ENCODE measurements at regions not wholly inside any gene's neighbourhood (a gene's known extent, or its start where the extent isn't known, plus 50 kb on each side); places are given as distances from the start of the nearest gene placed in this dataset.

DNA sequence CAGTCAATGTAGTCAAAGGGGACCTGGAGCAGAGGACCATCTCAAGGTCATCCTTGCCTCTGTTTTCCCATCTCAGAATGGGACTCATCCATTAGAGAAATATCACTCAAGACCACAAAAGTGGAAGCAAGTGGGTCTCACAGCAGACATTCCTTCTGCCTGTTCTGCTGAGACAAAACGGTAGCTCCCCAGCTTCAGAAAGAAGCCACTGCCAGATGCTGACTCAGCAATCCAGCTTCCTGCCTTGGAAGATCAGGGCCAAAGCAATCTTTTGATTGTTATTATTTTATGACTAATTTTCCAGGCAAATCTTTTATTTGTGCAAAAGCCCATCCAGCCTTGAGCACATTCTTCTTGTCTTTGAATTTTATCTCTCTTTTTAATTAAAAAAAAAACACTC lies 86.8 kb downstream of the CCT6B start:
- Histone ChIP-seq H3K9ac (no peak overlapping the region), H4K20me1 (ENCODE audit: insufficient read depth) (no peaks in the 10 kb centered on the region), H3F3A (ENCODE audit: insufficient read depth) (no peaks in the 10 kb centered on the region), H3K4me1 (ENCODE audit: insufficient read depth) (no peaks in the 10 kb centered on the region), H3K36me3 (ENCODE audit: low read depth) (no peaks in the 10 kb centered on the region), H3K27me3 (replicated peaks; ENCODE audit: insufficient read depth) (no peaks in the 10 kb centered on the region; the same call in 1 of the 2 replicates), H3K79me2 (ENCODE audit: insufficient read depth) (no peaks in the 10 kb centered on the region), H3K9me2 (ENCODE audit: insufficient read depth) (no peaks in the 10 kb centered on the region), H3K4me2 (ENCODE audit: unreplicated experiment) (no peak overlapping the region), H2AFZ (no peak overlapping the region), H3K9me3 (ENCODE audit: low read depth) (no peaks in the 10 kb centered on the region), H3K4me3 (no peak overlapping the region), H3K27ac (no peak overlapping the region)
- TF ChIP-seq EZH2phosphoT487 (IDR thresholded peaks at IDR 0.05; ENCODE audit: insufficient read depth, low read depth) (no peak), EZH2 (IDR thresholded peaks at IDR 0.05; ENCODE audit: insufficient read depth, poor library complexity, severe bottlenecking) (no peak)
- in situ Hi-C loops (cut with MboI): no loop called here
- DNase-seq: no peak
- WGBS, 2 experiments (ENCODE audit: low coverage in 1 of 2, low lambda C conversion rate in 2 of 2, missing lambda C conversion rate in 2 of 2): 5 to 8% methylated on average over 1 of the region's 1 CpG

DNA sequence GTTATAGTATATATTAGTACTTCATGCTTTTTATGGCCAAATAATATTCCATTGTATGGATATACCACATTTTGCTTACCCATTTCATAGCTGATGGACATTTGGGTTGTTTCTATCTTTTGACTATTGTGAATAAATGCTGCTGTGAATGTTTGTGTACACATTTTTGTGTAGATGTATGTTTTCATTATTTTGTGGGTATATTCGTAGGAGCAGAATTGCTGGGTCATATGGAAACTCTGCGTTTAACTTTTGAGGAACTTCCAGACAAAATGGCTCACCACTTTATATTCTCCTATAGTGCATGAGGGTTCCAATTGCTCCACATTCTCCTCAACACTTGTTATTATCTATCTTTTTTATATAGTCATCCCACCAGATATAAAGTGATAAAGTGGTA lies 88.6 kb downstream of the CCT6B start:
- Histone ChIP-seq H3K27me3 (replicated peaks; ENCODE audit: insufficient read depth) (no peaks in the 10 kb centered on the region), H3K27ac (no peak overlapping the region), H3K4me2 (ENCODE audit: unreplicated experiment) (no peak overlapping the region), H3K9ac (no peak overlapping the region), H2AFZ (no peak overlapping the region), H3K4me3 (no peak overlapping the region), H3K79me2 (ENCODE audit: insufficient read depth) (no peaks in the 10 kb centered on the region), H3F3A (ENCODE audit: insufficient read depth) (no peaks in the 10 kb centered on the region), H3K9me3 (ENCODE audit: low read depth) (no peaks in the 10 kb centered on the region), H3K9me2 (ENCODE audit: insufficient read depth) (no peaks in the 10 kb centered on the region), H3K36me3 (ENCODE audit: low read depth) (no peaks in the 10 kb centered on the region), H4K20me1 (ENCODE audit: insufficient read depth) (no peaks in the 10 kb centered on the region), H3K4me1 (ENCODE audit: insufficient read depth) (no peaks in the 10 kb centered on the region)
- TF ChIP-seq EZH2phosphoT487 (IDR thresholded peaks at IDR 0.05; ENCODE audit: insufficient read depth, low read depth) (no peak), EZH2 (IDR thresholded peaks at IDR 0.05; ENCODE audit: insufficient read depth, poor library complexity, severe bottlenecking) (no peak)
- in situ Hi-C loops (cut with MboI): no loop called here
- DNase-seq: no peak
- WGBS, 2 experiments (ENCODE audit: low coverage in 1 of 2, low lambda C conversion rate in 2 of 2, missing lambda C conversion rate in 2 of 2): 44 to 63% methylated on average over 2 of the region's 2 CpGs

DNA sequence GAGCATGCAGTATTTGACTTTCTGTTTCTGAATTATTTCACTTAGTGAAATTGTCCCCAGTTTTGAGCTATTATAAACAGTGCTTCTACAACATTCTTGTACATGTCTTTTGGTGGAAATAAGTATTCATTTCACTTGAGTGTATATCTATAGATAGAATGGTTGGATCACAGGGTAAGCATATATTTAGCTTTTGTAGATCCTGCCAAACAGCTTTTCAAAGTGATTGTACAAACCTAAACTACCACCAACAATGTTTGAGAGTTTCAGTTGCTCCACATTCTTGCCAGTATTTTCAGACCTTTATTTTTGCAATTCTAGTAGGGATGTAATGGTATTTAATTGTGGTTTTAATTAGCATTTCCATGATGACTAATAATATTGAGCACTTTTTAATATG lies 91.6 kb downstream of the CCT6B start:
- in situ Hi-C loops (cut with MboI): no loop called here

DNA sequence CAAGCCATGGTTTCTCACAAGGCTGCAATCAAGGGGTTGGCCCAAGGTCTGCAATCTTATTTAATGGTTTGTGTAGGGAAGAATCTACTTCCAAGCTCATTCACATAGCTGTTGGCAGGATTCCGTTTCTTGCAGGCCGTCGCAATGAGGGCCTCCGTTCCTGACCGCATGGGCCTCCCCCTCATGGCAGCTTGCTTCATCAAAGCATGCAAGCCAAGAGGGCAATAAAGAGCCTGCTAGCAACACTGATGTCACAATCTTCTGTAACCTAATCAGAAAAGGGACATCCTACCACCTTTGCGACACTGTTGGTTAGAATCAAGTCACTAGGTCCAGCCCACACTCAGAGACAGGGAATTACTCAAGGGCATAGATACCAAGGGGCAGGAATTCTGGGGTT lies 95.5 kb downstream of the CCT6B start:
- H3K4me3 ChIP-seq: no peak overlapping the region
- H3K79me2 ChIP-seq (ENCODE audit: insufficient read depth): no peaks in the 10 kb centered on the region
- in situ Hi-C loops (cut with MboI): no loop called here
- H3K36me3 ChIP-seq (ENCODE audit: low read depth): no peaks in the 10 kb centered on the region
- WGBS, 2 experiments (ENCODE audit: low coverage in 1 of 2, low lambda C conversion rate in 2 of 2, missing lambda C conversion rate in 2 of 2): 55 to 69% methylated on average over 6 of the region's 6 CpGs
- no peak for DNase-seq
- no peak for TF ChIP-seq EZH2 (IDR thresholded peaks at IDR 0.05; ENCODE audit: insufficient read depth, poor library complexity, severe bottlenecking)
- no peak for TF ChIP-seq EZH2phosphoT487 (IDR thresholded peaks at IDR 0.05; ENCODE audit: insufficient read depth, low read depth)
- no peaks in the 10 kb centered on the region for H3K27me3 ChIP-seq (replicated peaks; ENCODE audit: insufficient read depth)
- no peaks in the 10 kb centered on the region for H3K9me2 ChIP-seq (ENCODE audit: insufficient read depth)
- H3K4me2 ChIP-seq (ENCODE audit: unreplicated experiment): no peak overlapping the region
- no peak overlapping the region for H2AFZ ChIP-seq
- no peaks in the 10 kb centered on the region for H3F3A ChIP-seq (ENCODE audit: insufficient read depth)
- H4K20me1 ChIP-seq (ENCODE audit: insufficient read depth): no peaks in the 10 kb centered on the region
- no peaks in the 10 kb centered on the region for H3K4me1 ChIP-seq (ENCODE audit: insufficient read depth)
- no peaks in the 10 kb centered on the region for H3K9me3 ChIP-seq (ENCODE audit: low read depth)
- H3K9ac ChIP-seq: no peak overlapping the region
- no peak overlapping the region for H3K27ac ChIP-seq

More for the DNA sequence above, 91.6 kb downstream of the CCT6B start:
- Histone ChIP-seq H3K9me3 (ENCODE audit: low read depth) (no peaks in the 10 kb centered on the region), H3K27ac (no peak overlapping the region), H3K27me3 (replicated peaks; ENCODE audit: insufficient read depth) (no peaks in the 10 kb centered on the region), H3K9me2 (ENCODE audit: insufficient read depth) (no peaks in the 10 kb centered on the region), H3F3A (ENCODE audit: insufficient read depth) (no peaks in the 10 kb centered on the region), H3K9ac (no peak overlapping the region), H3K79me2 (ENCODE audit: insufficient read depth) (no peaks in the 10 kb centered on the region), H4K20me1 (ENCODE audit: insufficient read depth) (no peaks in the 10 kb centered on the region), H3K4me3 (no peak overlapping the region), H3K4me2 (ENCODE audit: unreplicated experiment) (no peak overlapping the region), H2AFZ (no peak overlapping the region), H3K4me1 (ENCODE audit: insufficient read depth) (no peaks in the 10 kb centered on the region), H3K36me3 (ENCODE audit: low read depth) (no peaks in the 10 kb centered on the region)
- DNase-seq: no peak
- no peak for TF ChIP-seq EZH2phosphoT487 (IDR thresholded peaks at IDR 0.05; ENCODE audit: insufficient read depth, low read depth)
- TF ChIP-seq EZH2 (IDR thresholded peaks at IDR 0.05; ENCODE audit: insufficient read depth, poor library complexity, severe bottlenecking): no peak

DNA sequence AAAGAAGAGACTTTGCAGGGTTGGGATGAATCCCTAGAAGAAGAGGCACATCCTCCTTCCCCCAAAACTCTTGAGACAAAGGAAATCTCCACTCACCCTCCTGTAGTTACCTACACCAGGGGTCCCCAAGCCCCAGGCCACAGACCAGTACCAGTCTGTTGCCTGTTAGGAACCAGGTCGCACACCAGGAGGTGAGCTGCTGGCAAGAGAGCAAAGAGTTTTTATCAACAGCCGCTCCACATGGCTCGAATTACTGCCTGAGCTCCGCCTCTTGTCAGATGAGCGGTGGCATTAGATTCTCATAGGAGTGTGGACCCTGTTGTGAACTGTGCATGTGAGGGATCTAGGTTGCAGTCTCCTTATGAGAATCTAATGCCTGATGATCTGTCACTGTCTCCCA lies 98.9 kb downstream of the CCT6B start:
- H4K20me1 ChIP-seq (ENCODE audit: insufficient read depth): no peaks in the 10 kb centered on the region
- H3F3A ChIP-seq (ENCODE audit: insufficient read depth): no peaks in the 10 kb centered on the region
- H3K27me3 ChIP-seq (replicated peaks; ENCODE audit: insufficient read depth): no peaks in the 10 kb centered on the region
- no peaks in the 10 kb centered on the region for H3K36me3 ChIP-seq (ENCODE audit: low read depth)
- TF ChIP-seq EZH2phosphoT487 (IDR thresholded peaks at IDR 0.05; ENCODE audit: insufficient read depth, low read depth) (no peak), EZH2 (IDR thresholded peaks at IDR 0.05; ENCODE audit: insufficient read depth, poor library complexity, severe bottlenecking) (no peak)
- no peak for DNase-seq
- WGBS, 2 experiments (ENCODE audit: low coverage in 1 of 2, low lambda C conversion rate in 2 of 2, missing lambda C conversion rate in 2 of 2): 11 to 14% methylated on average over 5 of the region's 5 CpGs
- no peak overlapping the region for H3K4me3 ChIP-seq
- in situ Hi-C loops (cut with MboI): no loop called here
- no peaks in the 10 kb centered on the region for H3K9me3 ChIP-seq (ENCODE audit: low read depth)
- H3K4me1 ChIP-seq (ENCODE audit: insufficient read depth): no peaks in the 10 kb centered on the region
- H3K4me2 ChIP-seq (ENCODE audit: unreplicated experiment): no peak overlapping the region
- H3K79me2 ChIP-seq (ENCODE audit: insufficient read depth): no peaks in the 10 kb centered on the region
- H3K9ac ChIP-seq: no peak overlapping the region
- H2AFZ ChIP-seq: no peak overlapping the region
- no peaks in the 10 kb centered on the region for H3K9me2 ChIP-seq (ENCODE audit: insufficient read depth)
- H3K27ac ChIP-seq: no peak overlapping the region
